HCT116 (cell line): ENCODE measurements at regions not wholly inside any gene's neighbourhood (a gene's known extent, or its start where the extent isn't known, plus 50 kb on each side); places are given as distances from the start of the nearest gene placed in this dataset.
A peak's percentile ranks its signal among the peaks of the same experiment; 100 is the strongest.

Experiments
- ATAC-seq: fragments of 200-7000 bp; cut with Tn5 transposase; 2 replicates; pipeline ENCODE4 v1.9.1; 2020; ENCODE audit warnings: mild to moderate bottlenecking, moderate library complexity
- BruUV-seq: library from RNA; stranded (reverse); fragments of 400-500 nt; replicated peaks from 2 replicates; lab custom pipeline; 2021; lab: Mats Ljungman, UMichigan
- CTCF ChIA-PET: fragments of 300-600 bp; sonication (Branson Sonifier 250); formaldehyde crosslinking; loops from one replicate; lab custom pipeline; 2021; ENCODE audit warnings: antibody characterized with exemption; lab: Charles Lee
- POLR2A ChIA-PET: fragments of 300-600, 350-600 bp; sonication (Branson Sonifier 250); formaldehyde crosslinking; loops from one replicate; lab custom pipeline; 2021; ENCODE audit warnings: antibody characterized with exemption; lab: Charles Lee
- RAD21 ChIA-PET, 2 experiments: fragments of 300-600 bp; sonication (Branson Sonifier 250); formaldehyde crosslinking; loops; one replicate each; lab custom pipeline; 2023; ENCODE audit warnings: low total read pairs in 2 of 2; ENCODE audit not compliant: uncharacterized antibody in 2 of 2, unreplicated experiment in 2 of 2, low non-redundant PET in 1 of 2; lab: Charles Lee
- DNase-seq: peaks from one replicate; pipeline ENCODE4 v3.0.0-alpha.2; 2010; ENCODE audit warnings: low read depth, low spot score
- H2AFZ ChIP-seq: fragments of 200-600 bp; shearing (Covaris generic), sonication (generic); 2 replicates; pipeline ENCODE4 v1.6.1; 2017; ENCODE audit warnings: low read depth, mixed run types, mixed read lengths, antibody characterized with exemption, low read length; ENCODE audit not compliant: poor library complexity, severe bottlenecking
- H3K27ac ChIP-seq: 2 replicates; pipeline ENCODE4 v1.5.1; 2012; ENCODE audit warnings: low read depth, low read length
- H3K27me3 ChIP-seq: fragments of 200-600 bp; sonication (generic); 2 replicates; pipeline ENCODE4 v1.6.1; 2016; ENCODE audit warnings: mixed run types, low read length, mixed read lengths; ENCODE audit not compliant: insufficient read depth
- H3K36me3 ChIP-seq, 2 experiments: fragments of 200-500 bp in 1 of 2; fragments of 200-600 bp in 1 of 2; sonication (Bioruptor generic) in 1 of 2; sonication (generic) in 1 of 2; 2 replicates each; pipeline versions ENCODE4 v1.5.1 to v1.6.1; 2014 to 2016; ENCODE audit warnings: low read length in 2 of 2, inconsistent platforms in 1 of 2, mixed read lengths in 1 of 2, mixed run types in 1 of 2; ENCODE audit not compliant: insufficient read depth in 2 of 2, control insufficient read depth in 1 of 2
- H3K4me1 ChIP-seq, 2 experiments: fragments of 200-600 bp in 1 of 2; sonication (generic) in 1 of 2; 2 replicates each; pipeline versions ENCODE4 v1.5.1 to v1.6.1; 2012 to 2017; ENCODE audit warnings: low read length in 2 of 2, inconsistent platforms in 1 of 2, mild to moderate bottlenecking in 1 of 2, mixed read lengths in 1 of 2, mixed run types in 1 of 2, moderate library complexity in 1 of 2; ENCODE audit not compliant: insufficient read depth in 2 of 2, control insufficient read depth in 1 of 2
- H3K4me2 ChIP-seq: fragments of 200-600 bp; sonication (generic); 2 replicates; pipeline ENCODE4 v1.6.1; 2017; ENCODE audit warnings: mixed run types, low read length, mixed read lengths
- H3K4me3 ChIP-seq, 2 experiments: fragments of 200-600 bp in 1 of 2; sonication (generic) in 1 of 2; replicated peaks in 1 of 2; 2 replicates each; pipeline ENCODE4 v1.5.1; 2011 to 2016; ENCODE audit warnings: low read length in 2 of 2, control low read depth in 1 of 2, low read depth in 1 of 2, mild to moderate bottlenecking in 1 of 2, mixed read lengths in 1 of 2, mixed run types in 1 of 2
- H3K79me2 ChIP-seq: fragments of 200-600 bp; sonication (generic); 2 replicates; pipeline ENCODE4 v1.6.1; 2017; ENCODE audit warnings: mild to moderate bottlenecking, mixed run types, low read length, moderate library complexity, mixed read lengths; ENCODE audit not compliant: insufficient read depth
- H3K9ac ChIP-seq: fragments of 200-600 bp; sonication (generic); 2 replicates; pipeline ENCODE4 v1.6.1; 2016; ENCODE audit warnings: low read length, mixed read lengths
- H3K9me2 ChIP-seq: fragments of 200-600 bp; sonication (generic), shearing (Covaris generic); 2 replicates; pipeline ENCODE4 v1.6.1; 2017; ENCODE audit warnings: mixed run types, mild to moderate bottlenecking, moderate library complexity; ENCODE audit not compliant: insufficient read depth
- H3K9me3 ChIP-seq, 2 experiments: fragments of 200-500 bp in 1 of 2; fragments of 200-600 bp in 1 of 2; sonication (Bioruptor generic) in 1 of 2; sonication (generic) in 1 of 2; 2 replicates each; pipeline ENCODE4 v1.6.1; 2014 to 2017; ENCODE audit warnings: low read length in 2 of 2, mixed read lengths in 2 of 2, inconsistent platforms in 1 of 2, low read depth in 1 of 2, mild to moderate bottlenecking in 1 of 2, mixed run types in 1 of 2, moderate library complexity in 1 of 2; ENCODE audit not compliant: control insufficient read depth in 1 of 2, insufficient read depth in 1 of 2
- H4K20me1 ChIP-seq: fragments of 200-600 bp; sonication (generic), shearing (Covaris generic); 2 replicates; pipeline ENCODE4 v1.6.1; 2017; ENCODE audit warnings: mixed run types, mild to moderate bottlenecking, moderate library complexity; ENCODE audit not compliant: insufficient read depth
- CBX3 ChIP-seq: IDR thresholded peaks from 2 replicates; pipeline ENCODE4 v1.6.1; 2012; ENCODE audit warnings: low read depth
- CEBPB ChIP-seq: IDR thresholded peaks from 2 replicates; pipeline ENCODE4 v1.6.1; 2012; ENCODE audit warnings: low read depth
- EZH2phosphoT487 ChIP-seq: fragments of 200-600 bp; IDR thresholded peaks from 2 replicates; pipeline ENCODE4 v1.6.1; 2018; ENCODE audit warnings: antibody characterized with exemption, borderline replicate concordance
- POLR2A ChIP-seq: IDR thresholded peaks from 2 replicates; pipeline ENCODE4 v1.7.0; 2011; ENCODE audit warnings: borderline replicate concordance; ENCODE audit not compliant: insufficient read depth, insufficient read length; ENCODE audit errors: extremely low read depth
- RAD21 ChIP-seq: IDR thresholded peaks from 2 replicates; pipeline ENCODE4 v1.6.1; 2012; ENCODE audit warnings: low read depth, mild to moderate bottlenecking
- SIN3A ChIP-seq: IDR thresholded peaks from 2 replicates; pipeline ENCODE4 v1.6.1; 2012; ENCODE audit warnings: low read depth
- SRF ChIP-seq: IDR thresholded peaks from 2 replicates; pipeline ENCODE4 v1.6.1; 2012; ENCODE audit warnings: low read depth
- TCF7L2 ChIP-seq: IDR thresholded peaks from 2 replicates; pipeline ENCODE4 v1.7.0; 2011; ENCODE audit warnings: borderline replicate concordance, inconsistent platforms; ENCODE audit not compliant: insufficient read depth, insufficient read length; ENCODE audit errors: extremely low read depth
- YY1 ChIP-seq: IDR thresholded peaks from 2 replicates; pipeline ENCODE4 v1.6.1; 2011; ENCODE audit warnings: low read length, low read depth, moderate library complexity, mild to moderate bottlenecking; ENCODE audit not compliant: insufficient replicate concordance; ENCODE audit errors: extremely low read depth
- ZFX ChIP-seq: fragments of 450-650 bp; IDR thresholded peaks from 2 replicates; pipeline ENCODE4 v1.6.1; 2017
- intact Hi-C: fragments of 100-400 bp; cut with micrococcal nuclease; formaldehyde crosslinking; loops from 2 replicates; pipeline ENCODE4 v1.10.0; 2022
- TF ChIP-seq, protein P1 (sequence below): IDR thresholded peaks from 2 replicates; pipeline ENCODE4 v1.6.1; 2011; ENCODE audit warnings: mild to moderate bottlenecking, low read length, moderate library complexity; ENCODE audit not compliant: insufficient replicate concordance; ENCODE audit errors: extremely low read depth

- RAD21 ChIA-PET: no interaction called here
- BruUV-seq: no TSS peak
- intact Hi-C loops: no loop called here
- Histone ChIP-seq H3K9me2 (no peaks in the 10 kb centered on the region), H3K79me2 (no peaks in the 10 kb centered on the region), H3K36me3 (no peaks in the 10 kb centered on the region), H3K27me3 (no peaks in the 10 kb centered on the region), H3K4me3 (no peak overlapping the region), H3K27ac (no peak overlapping the region), H3K9me3 (no peaks in the 10 kb centered on the region), H3K4me2 (peak overlapping the region; percentile 40; the same call in 1 of the 2 replicates), H3K9ac (no peak overlapping the region), H3K4me1 (peaks cover 7 to 13% of the 10 kb centered on the region in 2 experiments; a peak in 3 of 4 replicates), H4K20me1 (no peaks in the 10 kb centered on the region), H2AFZ (no peak overlapping the region)
- no peak for DNase-seq
- CTCF ChIA-PET: interaction anchor here (1.3 to 1.8 kb wide), 2 partner anchors 11 to 13 kb away, joined by 3 to 6 read pairs; no protein-coding TSS in a partner anchor
- POLR2A ChIA-PET: no interaction called here
- TF ChIP-seq, protein P1, sequence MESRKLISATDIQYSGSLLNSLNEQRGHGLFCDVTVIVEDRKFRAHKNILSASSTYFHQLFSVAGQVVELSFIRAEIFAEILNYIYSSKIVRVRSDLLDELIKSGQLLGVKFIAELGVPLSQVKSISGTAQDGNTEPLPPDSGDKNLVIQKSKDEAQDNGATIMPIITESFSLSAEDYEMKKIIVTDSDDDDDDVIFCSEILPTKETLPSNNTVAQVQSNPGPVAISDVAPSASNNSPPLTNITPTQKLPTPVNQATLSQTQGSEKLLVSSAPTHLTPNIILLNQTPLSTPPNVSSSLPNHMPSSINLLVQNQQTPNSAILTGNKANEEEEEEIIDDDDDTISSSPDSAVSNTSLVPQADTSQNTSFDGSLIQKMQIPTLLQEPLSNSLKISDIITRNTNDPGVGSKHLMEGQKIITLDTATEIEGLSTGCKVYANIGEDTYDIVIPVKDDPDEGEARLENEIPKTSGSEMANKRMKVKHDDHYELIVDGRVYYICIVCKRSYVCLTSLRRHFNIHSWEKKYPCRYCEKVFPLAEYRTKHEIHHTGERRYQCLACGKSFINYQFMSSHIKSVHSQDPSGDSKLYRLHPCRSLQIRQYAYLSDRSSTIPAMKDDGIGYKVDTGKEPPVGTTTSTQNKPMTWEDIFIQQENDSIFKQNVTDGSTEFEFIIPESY: no peak
- TF ChIP-seq EZH2phosphoT487 (no peak), SRF (no peak), YY1 (no peak), RAD21 (no peak), ZFX (no peak), CEBPB (no peak), TCF7L2 (no peak), POLR2A (no peak), CBX3 (no peak), SIN3A (no peak)
- no peak; the same call in 1 of the 2 replicates for ATAC-seq
Observed at GRCh38 chr5:135178476-135179155, 144.6 kb upstream of the PITX1 start.
